Activated T-helper 2 cell treated with anti-CD3 and anti-CD28 coated beads, Interferon-gamma antibody, Interleukin-2, Interleukin-4, amounts not matched to agents 10 μg/mL and 5 μg/mL and 100 μg/mL, durations not matched to agents 14 hours and 24 hours and 36 hours (primary cell): ENCODE measurements at regions not wholly inside any gene's neighbourhood (a gene's known extent, or its start where the extent isn't known, plus 50 kb on each side); places are given as distances from the start of the nearest gene placed in this dataset.

Experiments used
- DNase-seq: peaks from one replicate; pipeline ENCODE4 v3.0.0; 2021; ENCODE audit warnings: low spot score
- H3K27ac Mint-ChIP-seq: one replicate; pipeline ENCODE4 v1.8.0; 2021; ENCODE audit warnings: mixed read lengths
- H3K27me3 Mint-ChIP-seq: one replicate; pipeline ENCODE4 v1.8.0; 2021; ENCODE audit warnings: low read depth, mixed read lengths
- H3K36me3 Mint-ChIP-seq: one replicate; pipeline ENCODE4 v1.8.0; 2021; ENCODE audit warnings: low read depth, mixed read lengths
- H3K4me1 Mint-ChIP-seq: one replicate; pipeline ENCODE4 v1.8.0; 2021; ENCODE audit warnings: low read depth, mixed read lengths
- H3K4me3 Mint-ChIP-seq: one replicate; pipeline ENCODE4 v1.8.0; 2021; ENCODE audit warnings: low read depth, mild to moderate bottlenecking, moderate library complexity, mixed read lengths
- H3K9me3 Mint-ChIP-seq: one replicate; pipeline ENCODE4 v1.8.0; 2021; ENCODE audit warnings: mixed read lengths
- intact Hi-C: fragments of 100-400 bp; cut with micrococcal nuclease; formaldehyde crosslinking; loops from one replicate; pipeline ENCODE4 v1.15.1; 2023

DNA sequence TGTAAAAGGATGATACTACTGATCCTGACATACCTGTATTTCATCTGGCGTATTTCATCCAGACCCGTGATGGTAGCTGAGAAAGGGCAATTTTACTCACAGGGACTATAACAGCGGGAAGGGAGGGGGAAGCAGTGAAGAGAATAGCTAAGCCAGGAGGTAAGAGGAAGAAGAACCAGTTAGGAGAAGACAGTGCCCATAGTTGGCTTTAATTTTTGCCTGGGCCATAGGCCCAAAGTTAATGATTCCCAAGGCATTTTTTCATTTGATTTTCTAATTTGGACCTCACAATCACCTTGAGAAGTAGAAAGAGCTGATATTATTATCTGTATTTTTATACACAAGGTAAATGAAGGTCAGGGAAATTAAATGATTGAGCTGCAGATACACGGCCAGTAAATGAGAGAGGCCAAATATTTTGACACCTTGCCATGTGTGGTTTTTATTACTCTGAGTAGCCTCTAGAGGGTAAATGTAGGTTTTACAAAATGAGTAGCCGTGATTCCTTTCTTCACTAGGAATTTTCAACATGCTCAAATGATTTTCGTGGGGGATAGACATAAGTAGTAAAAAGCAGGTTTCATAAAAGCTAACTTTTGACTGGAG lies 382.2 kb downstream of the FUT8 start:
- Mint-ChIP-seq H3K27ac (no peak overlapping the region), H3K4me1 (no peaks in the 10 kb centered on the region), H3K36me3 (no peaks in the 10 kb centered on the region), H3K27me3 (peaks cover 22% of the 10 kb centered on the region), H3K4me3 (no peak overlapping the region), H3K9me3 (no peaks in the 10 kb centered on the region)
- intact Hi-C loops: no loop called here
- no peak for DNase-seq

DNA sequence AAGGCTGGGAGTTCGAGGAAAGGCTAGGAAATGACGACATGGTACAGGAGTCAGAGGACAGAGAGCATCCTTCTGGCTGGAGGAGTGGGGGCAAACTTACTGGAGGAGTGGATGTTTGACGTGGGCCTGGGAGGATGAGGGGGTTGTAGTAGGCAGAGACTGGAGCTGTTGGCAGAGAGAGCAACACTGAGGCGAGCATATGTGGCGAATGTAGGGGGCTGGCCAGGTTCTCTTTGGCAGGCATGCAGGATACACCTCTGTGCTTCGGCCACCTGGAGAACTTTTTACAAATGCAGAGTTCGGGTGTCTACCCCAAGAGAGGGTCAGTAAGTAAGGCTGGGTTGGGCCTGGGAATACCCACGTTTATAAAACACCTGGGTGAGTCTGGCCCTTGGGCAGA lies 385.7 kb downstream of the FUT8 start:
- H3K27ac Mint-ChIP-seq: no peak overlapping the region
- H3K36me3 Mint-ChIP-seq: no peaks in the 10 kb centered on the region
- no peak overlapping the region for H3K4me3 Mint-ChIP-seq
- no peaks in the 10 kb centered on the region for H3K9me3 Mint-ChIP-seq
- intact Hi-C loops: no loop called here
- H3K4me1 Mint-ChIP-seq: peaks cover 7% of the 10 kb centered on the region
- H3K27me3 Mint-ChIP-seq: peaks cover 24% of the 10 kb centered on the region
- DNase-seq: no peak

DNA sequence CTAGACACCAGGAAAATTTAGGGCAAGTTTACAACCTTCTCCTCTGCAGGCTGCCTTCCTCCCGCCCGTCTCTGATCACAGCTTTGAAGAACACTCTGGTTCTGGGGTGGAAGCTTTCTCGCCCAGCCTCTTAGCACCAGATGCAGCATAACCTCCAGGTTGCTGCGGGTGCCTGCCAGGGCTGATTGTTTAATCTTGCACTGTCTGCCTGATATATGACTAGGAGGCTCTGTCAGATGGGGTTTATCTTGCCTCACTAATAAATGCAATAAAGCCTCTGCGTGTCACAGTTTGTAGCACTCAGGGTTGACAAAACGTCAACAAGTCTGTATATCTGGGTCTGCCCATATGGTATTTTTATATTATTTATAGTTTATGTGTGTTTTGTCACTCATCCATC lies 388.2 kb downstream of the FUT8 start:
- Mint-ChIP-seq H3K9me3 (no peaks in the 10 kb centered on the region), H3K27ac (no peak overlapping the region), H3K4me1 (peaks cover 14% of the 10 kb centered on the region), H3K4me3 (no peak overlapping the region), H3K36me3 (no peaks in the 10 kb centered on the region), H3K27me3 (peaks cover 22% of the 10 kb centered on the region)
- intact Hi-C loops: loop anchor here (10.0 kb wide), 1 partner anchor 96 kb away; no protein-coding TSS in a partner anchor
- no peak for DNase-seq

DNA sequence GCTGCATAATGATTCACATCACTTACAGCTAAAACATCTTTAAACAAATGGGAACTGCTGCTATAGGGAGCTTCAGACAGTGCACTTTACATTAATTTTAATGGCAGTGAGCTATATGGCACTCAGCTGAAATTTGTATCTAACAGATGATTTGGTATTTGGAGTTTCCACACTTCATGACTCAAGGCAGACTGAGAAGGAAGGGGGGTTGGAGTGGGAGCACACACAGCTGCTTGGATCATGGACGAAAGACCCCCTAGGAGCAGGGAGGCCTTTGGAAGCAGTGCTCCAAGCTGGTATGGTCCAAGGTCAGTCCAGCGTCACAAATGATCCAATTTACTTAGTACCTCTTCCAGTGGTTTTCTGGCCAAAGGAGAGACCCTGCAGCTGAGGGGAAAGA lies 389.7 kb downstream of the FUT8 start:
- no peak for DNase-seq
- H3K4me1 Mint-ChIP-seq: peaks cover 14% of the 10 kb centered on the region
- no peaks in the 10 kb centered on the region for H3K36me3 Mint-ChIP-seq
- H3K27ac Mint-ChIP-seq: no peak overlapping the region
- no peaks in the 10 kb centered on the region for H3K9me3 Mint-ChIP-seq
- intact Hi-C loops: loop anchor here (10.0 kb wide), 1 partner anchor 97 kb away; no protein-coding TSS in a partner anchor
- no peak overlapping the region for H3K4me3 Mint-ChIP-seq
- peaks cover 11% of the 10 kb centered on the region for H3K27me3 Mint-ChIP-seq

DNA sequence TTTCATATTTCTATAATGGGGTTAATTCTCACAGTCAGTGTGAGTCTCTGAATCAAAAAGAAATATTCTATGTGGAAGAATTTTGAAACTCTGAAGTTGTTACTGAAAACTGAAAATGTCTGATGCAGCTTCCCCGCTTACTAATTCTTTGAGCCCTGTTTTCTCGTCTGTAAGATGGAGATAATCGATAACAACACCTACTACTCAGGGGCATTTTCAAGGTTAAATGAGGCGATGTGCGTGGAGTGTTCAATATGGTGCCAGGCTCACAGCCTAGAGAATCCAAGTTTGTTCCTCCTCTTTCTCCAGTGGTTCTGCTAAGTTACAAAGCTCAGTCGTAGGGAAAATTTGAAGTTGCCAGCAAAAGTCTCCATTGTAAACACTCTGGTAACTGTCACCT lies 391.4 kb downstream of the FUT8 start:
- Mint-ChIP-seq H3K36me3 (no peaks in the 10 kb centered on the region), H3K4me3 (no peak overlapping the region), H3K27ac (peak overlapping the region; percentile 40), H3K4me1 (peaks cover 14% of the 10 kb centered on the region), H3K9me3 (no peaks in the 10 kb centered on the region), H3K27me3 (peaks cover 2% of the 10 kb centered on the region)
- DNase-seq: no peak
- intact Hi-C loops: loop anchor here (10.0 kb wide), 1 partner anchor 99 kb away; no protein-coding TSS in a partner anchor

DNA sequence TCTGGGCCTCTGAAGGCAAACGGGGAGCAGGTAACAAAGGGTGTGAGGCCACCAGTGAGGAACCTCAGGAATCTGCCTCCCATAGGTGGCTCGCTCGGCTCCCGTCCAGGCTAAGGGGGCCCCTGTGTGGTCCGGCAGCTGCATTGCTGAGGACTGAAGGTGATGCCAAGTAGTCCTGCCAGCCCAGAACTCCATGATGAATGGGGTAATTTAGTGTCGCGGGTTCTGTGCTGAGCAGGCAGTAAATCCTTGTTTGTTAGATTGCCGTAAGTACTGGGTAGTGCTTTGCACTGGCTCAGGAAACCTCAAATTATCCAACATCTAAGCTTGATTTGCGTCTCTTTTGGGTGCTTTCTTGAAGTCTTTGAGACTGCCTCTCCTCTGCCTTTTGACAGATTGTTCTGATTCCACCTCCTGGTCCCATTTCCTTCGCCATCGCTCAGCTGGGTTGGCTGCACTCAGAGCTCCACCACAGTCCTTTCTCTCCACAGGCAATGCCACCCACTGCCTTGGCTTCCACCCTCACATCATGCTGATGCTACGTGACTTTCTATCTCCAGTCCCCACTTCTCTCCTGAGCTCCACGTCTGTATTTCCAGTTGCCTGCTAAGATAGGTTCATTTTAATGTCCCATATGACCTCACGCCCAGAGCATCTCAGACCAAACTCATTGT lies 392.0 kb downstream of the FUT8 start:
- Mint-ChIP-seq H3K4me3 (no peak overlapping the region), H3K27me3 (peaks cover 2% of the 10 kb centered on the region), H3K4me1 (peaks cover 14% of the 10 kb centered on the region), H3K27ac (no peak overlapping the region), H3K9me3 (no peaks in the 10 kb centered on the region), H3K36me3 (no peaks in the 10 kb centered on the region)
- no peak for DNase-seq
- intact Hi-C loops: loop anchor here (10.0 kb wide), 1 partner anchor 100 kb away; no protein-coding TSS in a partner anchor

DNA sequence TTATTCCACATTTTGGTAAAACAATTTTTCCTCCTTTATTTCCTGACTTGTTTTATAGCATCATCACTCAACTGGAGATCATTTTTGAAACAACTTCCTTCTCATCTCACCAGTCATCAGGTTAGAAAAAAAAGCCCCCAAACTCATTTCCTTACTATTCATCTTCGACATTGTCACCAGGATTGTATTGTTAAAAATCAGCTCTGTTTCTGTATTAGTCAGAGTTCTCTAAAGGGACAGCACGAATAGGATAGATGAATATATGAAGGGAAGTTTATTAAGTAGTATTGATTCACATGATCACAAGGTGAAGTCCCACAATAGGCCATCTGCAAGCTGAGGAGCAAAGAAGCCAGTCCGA lies 392.6 kb downstream of the FUT8 start:
- intact Hi-C loops: loop anchor here (10.0 kb wide), 1 partner anchor 100 kb away; no protein-coding TSS in a partner anchor
- H3K36me3 Mint-ChIP-seq: peaks cover 3% of the 10 kb centered on the region
- no peak overlapping the region for H3K4me3 Mint-ChIP-seq
- H3K27me3 Mint-ChIP-seq: peaks cover 5% of the 10 kb centered on the region
- H3K4me1 Mint-ChIP-seq: peaks cover 14% of the 10 kb centered on the region
- DNase-seq: no peak
- no peaks in the 10 kb centered on the region for H3K9me3 Mint-ChIP-seq
- H3K27ac Mint-ChIP-seq: no peak overlapping the region

DNA sequence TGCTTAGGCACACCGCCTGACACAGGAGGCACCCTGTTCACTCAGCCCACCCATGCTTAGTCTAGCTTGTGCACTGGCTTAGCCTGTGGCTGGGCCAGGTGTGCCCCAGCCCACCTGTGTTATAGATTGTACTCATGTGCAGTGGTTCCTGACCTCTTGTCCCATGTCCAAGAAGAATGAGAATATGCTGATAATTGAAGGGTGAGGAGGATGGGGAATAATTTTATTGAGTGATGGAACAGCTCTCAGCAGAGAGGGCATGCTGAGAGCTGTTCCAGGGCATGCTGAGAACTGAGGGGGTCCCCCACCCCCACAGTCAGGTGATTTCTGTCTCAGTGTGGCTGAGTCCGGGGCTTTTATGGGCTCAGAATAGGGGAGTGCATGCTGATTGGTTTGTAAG lies 395.9 kb downstream of the FUT8 start:
- intact Hi-C loops: loop anchor here (10.0 kb wide), 1 partner anchor 104 kb away; no protein-coding TSS in a partner anchor
- Mint-ChIP-seq H3K4me1 (peaks cover 7% of the 10 kb centered on the region), H3K9me3 (peaks cover 5% of the 10 kb centered on the region), H3K27me3 (peaks cover 17% of the 10 kb centered on the region), H3K4me3 (no peak overlapping the region), H3K36me3 (peaks cover 3% of the 10 kb centered on the region), H3K27ac (no peak overlapping the region)
- no peak for DNase-seq

DNA sequence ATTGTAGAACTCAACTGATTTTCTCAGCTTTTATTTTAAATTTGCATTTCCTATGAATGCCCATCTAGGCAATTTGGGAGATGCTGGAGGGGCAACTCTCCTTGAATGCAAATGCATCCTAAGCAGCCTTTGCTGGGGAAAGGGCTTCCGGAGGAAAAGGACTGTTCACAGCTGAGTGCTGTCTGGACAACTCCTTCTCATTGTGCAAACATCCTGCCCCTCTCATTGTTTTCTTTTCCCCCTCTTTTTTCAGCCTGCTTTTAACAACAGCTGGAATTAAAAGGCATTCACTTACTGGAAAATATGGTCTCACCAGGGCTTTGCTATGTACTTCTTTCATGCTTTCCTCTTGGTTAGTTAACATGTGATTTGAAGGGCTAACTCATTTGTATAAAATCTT lies 397.8 kb downstream of the FUT8 start:
- Mint-ChIP-seq H3K4me3 (no peak overlapping the region), H3K27me3 (peaks cover 17% of the 10 kb centered on the region), H3K9me3 (peaks cover 5% of the 10 kb centered on the region)

DNA sequence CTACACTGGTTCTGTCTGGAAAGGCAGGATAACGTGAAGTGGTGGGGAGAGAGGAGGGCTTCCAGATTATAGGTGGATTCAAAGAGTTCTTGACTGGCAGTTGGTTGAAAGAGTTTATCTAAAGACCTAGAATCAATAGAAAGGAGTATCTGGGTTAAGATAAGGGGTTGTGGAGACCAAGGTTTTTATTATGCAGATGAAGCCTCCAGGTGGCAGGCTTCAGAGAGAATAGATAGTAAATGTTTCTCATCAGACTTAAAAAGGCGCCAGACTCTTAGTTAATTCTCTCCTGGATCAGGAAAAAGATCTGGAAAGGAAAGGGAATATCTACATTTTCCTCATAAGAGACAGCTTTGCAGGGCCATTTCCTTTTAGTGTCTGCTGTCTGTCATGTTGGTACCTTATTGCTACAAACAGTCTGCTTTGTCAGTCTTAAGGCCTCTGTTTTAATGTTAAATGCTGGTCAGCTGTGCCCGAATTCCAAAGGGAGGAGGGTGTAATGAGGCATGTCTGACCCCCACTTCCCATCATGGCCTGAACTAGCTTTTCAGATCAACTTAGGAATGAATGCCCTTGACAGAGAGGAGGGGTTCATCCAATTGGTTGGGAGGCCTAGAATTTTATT lies 401.3 kb downstream of the FUT8 start:
- H3K9me3 Mint-ChIP-seq: peaks cover 5% of the 10 kb centered on the region
- DNase-seq: no peak
- H3K4me1 Mint-ChIP-seq: no peaks in the 10 kb centered on the region
- no peak overlapping the region for H3K27ac Mint-ChIP-seq
- H3K36me3 Mint-ChIP-seq: peaks cover 3% of the 10 kb centered on the region
- no peak overlapping the region for H3K4me3 Mint-ChIP-seq
- intact Hi-C loops: no loop called here
- peaks cover 17% of the 10 kb centered on the region for H3K27me3 Mint-ChIP-seq

More for the DNA sequence above, 397.8 kb downstream of the FUT8 start:
- DNase-seq: no peak
- Mint-ChIP-seq H3K27ac (no peak overlapping the region), H3K36me3 (peaks cover 3% of the 10 kb centered on the region), H3K4me1 (no peaks in the 10 kb centered on the region)
- intact Hi-C loops: no loop called here

DNA sequence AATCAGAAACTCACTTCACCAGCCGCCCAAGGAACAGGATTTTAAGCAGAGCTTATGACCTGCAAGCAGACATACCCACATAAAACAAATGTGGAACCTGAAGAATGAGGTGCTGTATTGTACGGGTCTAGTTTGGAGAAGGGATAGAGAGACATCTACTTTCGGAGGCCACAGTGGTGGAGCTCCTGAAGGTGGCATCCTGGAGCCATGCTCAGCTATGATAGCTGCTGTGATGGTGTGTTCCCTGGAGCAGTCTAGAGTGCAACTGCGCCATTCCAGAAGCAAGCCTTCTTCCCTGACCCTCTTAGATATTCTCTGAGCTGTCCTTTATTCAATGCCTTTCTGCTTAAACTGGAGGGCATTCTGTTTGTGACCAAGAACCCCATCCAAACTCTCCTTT lies 402.6 kb downstream of the FUT8 start:
- H3K27me3 Mint-ChIP-seq: peaks cover 14% of the 10 kb centered on the region
- no peaks in the 10 kb centered on the region for H3K36me3 Mint-ChIP-seq
- intact Hi-C loops: no loop called here
- H3K4me3 Mint-ChIP-seq: no peak overlapping the region
- H3K27ac Mint-ChIP-seq: no peak overlapping the region
- peaks cover 5% of the 10 kb centered on the region for H3K9me3 Mint-ChIP-seq
- no peaks in the 10 kb centered on the region for H3K4me1 Mint-ChIP-seq
- no peak for DNase-seq

DNA sequence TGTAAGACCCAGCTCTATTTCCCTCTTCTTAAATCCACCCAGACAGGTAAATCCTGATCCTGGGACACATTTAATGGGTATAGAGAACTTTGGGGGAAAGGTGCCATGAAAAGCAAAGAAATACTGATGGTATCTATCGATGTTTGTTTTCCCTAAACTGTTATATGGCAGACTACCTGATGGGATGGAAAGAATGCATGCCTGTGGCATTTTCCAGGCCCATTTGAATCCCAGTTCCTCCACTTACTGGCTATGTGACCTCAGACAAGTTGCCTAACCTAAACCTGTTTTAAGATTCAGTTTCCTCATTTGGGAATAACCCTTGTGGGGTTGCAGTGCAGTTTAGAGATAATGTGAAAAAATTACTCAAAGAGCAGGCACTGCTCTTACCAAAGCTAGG lies 404.5 kb downstream of the FUT8 start:
- intact Hi-C loops: no loop called here

DNA sequence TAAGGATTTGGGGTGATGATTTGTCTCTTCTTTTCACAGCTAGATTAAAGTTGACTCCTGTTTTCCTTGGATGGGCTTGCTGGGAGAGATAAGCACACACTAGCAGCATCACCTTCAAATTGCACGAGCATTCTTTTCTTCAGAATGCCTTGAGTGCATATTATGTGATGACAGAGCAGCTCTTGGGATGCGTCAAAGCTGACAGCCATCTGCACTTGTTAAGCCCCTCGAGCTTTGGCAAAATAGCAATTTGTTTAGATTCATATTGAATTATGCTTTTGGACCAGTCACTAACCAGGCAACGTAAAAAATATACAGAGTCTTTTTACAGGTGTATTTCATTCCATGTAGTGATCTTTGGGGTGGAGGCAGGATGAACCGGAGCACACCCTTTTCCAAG lies 407.0 kb downstream of the FUT8 start:
- Mint-ChIP-seq H3K9me3 (no peaks in the 10 kb centered on the region), H3K36me3 (no peaks in the 10 kb centered on the region), H3K4me3 (no peak overlapping the region), H3K27me3 (no peaks in the 10 kb centered on the region), H3K27ac (no peak overlapping the region), H3K4me1 (peaks cover 3% of the 10 kb centered on the region)
- no peak for DNase-seq
- intact Hi-C loops: no loop called here

More for the DNA sequence above, 404.5 kb downstream of the FUT8 start:
- no peak overlapping the region for H3K4me3 Mint-ChIP-seq
- no peaks in the 10 kb centered on the region for H3K4me1 Mint-ChIP-seq
- H3K9me3 Mint-ChIP-seq: no peaks in the 10 kb centered on the region
- H3K36me3 Mint-ChIP-seq: no peaks in the 10 kb centered on the region
- no peak overlapping the region for H3K27ac Mint-ChIP-seq
- no peaks in the 10 kb centered on the region for H3K27me3 Mint-ChIP-seq
- DNase-seq: no peak
